DOHH2 (cell line): ENCODE measurements at regions not wholly inside any gene's neighbourhood (a gene's known extent, or its start where the extent isn't known, plus 50 kb on each side); places are given as distances from the start of the nearest gene placed in this dataset.

ENCODE experiments used
- H3F3A ChIP-seq: fragments of 200-600 bp; sonication (generic), shearing (Covaris generic); 2 replicates; pipeline ENCODE4 v1.6.0; 2016; ENCODE audit warnings: antibody characterized with exemption, mild to moderate bottlenecking; ENCODE audit not compliant: control insufficient read depth, insufficient read depth
- H3K27ac ChIP-seq: fragments of 200-600 bp; sonication (generic); 2 replicates; pipeline ENCODE4 v1.5.1; 2014; ENCODE audit warnings: low read depth, mild to moderate bottlenecking, low read length, moderate library complexity
- H3K27me3 ChIP-seq: fragments of 200-600 bp; sonication (generic); 2 replicates; pipeline ENCODE4 v1.6.1; 2014; ENCODE audit warnings: mild to moderate bottlenecking, low read length, mixed read lengths; ENCODE audit not compliant: control insufficient read depth
- H3K36me3 ChIP-seq: fragments of 200-600 bp; sonication (generic); 2 replicates; pipeline ENCODE4 v1.6.1; 2014; ENCODE audit warnings: mild to moderate bottlenecking, low read length, moderate library complexity, mixed read lengths; ENCODE audit not compliant: control insufficient read depth
- H3K4me1 ChIP-seq: fragments of 200-600 bp; sonication (generic); 2 replicates; pipeline ENCODE4 v1.6.1; 2014; ENCODE audit warnings: mild to moderate bottlenecking, low read length, mixed read lengths; ENCODE audit not compliant: control insufficient read depth
- H3K4me2 ChIP-seq: fragments of 200-600 bp; sonication (generic); 2 replicates; pipeline ENCODE4 v1.6.0; 2014; ENCODE audit warnings: mild to moderate bottlenecking, low read length, moderate library complexity
- H3K4me3 ChIP-seq: fragments of 200-600 bp; sonication (generic); 2 replicates; pipeline ENCODE4 v1.5.1; 2014; ENCODE audit warnings: mild to moderate bottlenecking, low read length, mixed read lengths
- H3K79me2 ChIP-seq: fragments of 200-600 bp; sonication (generic); 2 replicates; pipeline ENCODE4 v1.6.1; 2014; ENCODE audit warnings: mild to moderate bottlenecking, low read length, mixed read lengths; ENCODE audit not compliant: control insufficient read depth
- H3K9me2 ChIP-seq: fragments of 200-600 bp; sonication (generic); replicated peaks from 2 replicates; pipeline ENCODE4 v1.6.1; 2014; ENCODE audit warnings: mild to moderate bottlenecking, low read length, mixed read lengths; ENCODE audit not compliant: control insufficient read depth
- H3K9me3 ChIP-seq: fragments of 200-600 bp; sonication (generic); 2 replicates; pipeline ENCODE4 v1.6.1; 2014; ENCODE audit warnings: antibody characterized with exemption, low read length, mixed read lengths; ENCODE audit not compliant: control insufficient read depth, insufficient read depth
- H4K20me1 ChIP-seq: fragments of 200-600 bp; sonication (generic); 2 replicates; pipeline ENCODE4 v1.6.0; 2014; ENCODE audit warnings: low read depth, mild to moderate bottlenecking, antibody characterized with exemption, low read length, moderate library complexity; ENCODE audit not compliant: control insufficient read depth, insufficient read depth
- EZH2phosphoT487 ChIP-seq: fragments of 200-600 bp; sonication (generic); IDR thresholded peaks from 2 replicates; pipeline ENCODE4 v1.6.1; 2017; ENCODE audit warnings: borderline replicate concordance, mild to moderate bottlenecking, antibody characterized with exemption, low read length, moderate library complexity, mixed read lengths
- TF ChIP-seq, protein P1 (sequence below): fragments of 200-600 bp; sonication (generic); IDR thresholded peaks from one replicate; pipeline ENCODE4 v1.5.1; 2014; ENCODE audit warnings: antibody characterized with exemption, mild to moderate bottlenecking, low read depth, low read length; ENCODE audit not compliant: poor library complexity, severe bottlenecking

DNA sequence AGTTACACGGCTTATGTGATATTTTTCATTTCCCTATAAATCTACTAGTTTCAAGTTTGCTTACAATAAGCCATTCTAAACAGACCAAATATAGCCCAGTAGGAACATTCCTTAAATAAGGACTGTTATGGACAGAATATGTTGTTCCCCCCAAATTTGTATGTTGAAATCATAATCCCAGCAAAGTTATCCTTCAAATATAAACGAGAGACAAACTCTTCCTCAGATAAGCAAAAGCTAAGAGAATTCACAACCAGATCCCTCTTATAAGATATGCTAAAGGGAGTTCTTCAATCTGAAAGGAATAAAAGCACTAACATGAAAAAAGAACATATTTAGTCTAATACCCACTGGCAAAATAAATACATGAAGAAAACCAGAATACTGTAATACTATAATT, 795.5 kb upstream of the GJE1 start:
- H3K4me2 ChIP-seq = no peak overlapping the region
- H3K4me1 ChIP-seq = no peaks in the 10 kb centered on the region
- TF ChIP-seq, protein P1, sequence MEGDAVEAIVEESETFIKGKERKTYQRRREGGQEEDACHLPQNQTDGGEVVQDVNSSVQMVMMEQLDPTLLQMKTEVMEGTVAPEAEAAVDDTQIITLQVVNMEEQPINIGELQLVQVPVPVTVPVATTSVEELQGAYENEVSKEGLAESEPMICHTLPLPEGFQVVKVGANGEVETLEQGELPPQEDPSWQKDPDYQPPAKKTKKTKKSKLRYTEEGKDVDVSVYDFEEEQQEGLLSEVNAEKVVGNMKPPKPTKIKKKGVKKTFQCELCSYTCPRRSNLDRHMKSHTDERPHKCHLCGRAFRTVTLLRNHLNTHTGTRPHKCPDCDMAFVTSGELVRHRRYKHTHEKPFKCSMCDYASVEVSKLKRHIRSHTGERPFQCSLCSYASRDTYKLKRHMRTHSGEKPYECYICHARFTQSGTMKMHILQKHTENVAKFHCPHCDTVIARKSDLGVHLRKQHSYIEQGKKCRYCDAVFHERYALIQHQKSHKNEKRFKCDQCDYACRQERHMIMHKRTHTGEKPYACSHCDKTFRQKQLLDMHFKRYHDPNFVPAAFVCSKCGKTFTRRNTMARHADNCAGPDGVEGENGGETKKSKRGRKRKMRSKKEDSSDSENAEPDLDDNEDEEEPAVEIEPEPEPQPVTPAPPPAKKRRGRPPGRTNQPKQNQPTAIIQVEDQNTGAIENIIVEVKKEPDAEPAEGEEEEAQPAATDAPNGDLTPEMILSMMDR = no peak
- TF ChIP-seq EZH2phosphoT487 = no peak
- H3K27ac ChIP-seq = no peak overlapping the region
- no peaks in the 10 kb centered on the region for H3F3A ChIP-seq
- no peaks in the 10 kb centered on the region for H3K36me3 ChIP-seq
- H3K9me2 ChIP-seq = no peaks in the 10 kb centered on the region
- H3K4me3 ChIP-seq = no peak overlapping the region
- H3K9me3 ChIP-seq = no peaks in the 10 kb centered on the region
- H4K20me1 ChIP-seq = no peaks in the 10 kb centered on the region
- H3K79me2 ChIP-seq = no peaks in the 10 kb centered on the region
- H3K27me3 ChIP-seq = no peaks in the 10 kb centered on the region

DNA sequence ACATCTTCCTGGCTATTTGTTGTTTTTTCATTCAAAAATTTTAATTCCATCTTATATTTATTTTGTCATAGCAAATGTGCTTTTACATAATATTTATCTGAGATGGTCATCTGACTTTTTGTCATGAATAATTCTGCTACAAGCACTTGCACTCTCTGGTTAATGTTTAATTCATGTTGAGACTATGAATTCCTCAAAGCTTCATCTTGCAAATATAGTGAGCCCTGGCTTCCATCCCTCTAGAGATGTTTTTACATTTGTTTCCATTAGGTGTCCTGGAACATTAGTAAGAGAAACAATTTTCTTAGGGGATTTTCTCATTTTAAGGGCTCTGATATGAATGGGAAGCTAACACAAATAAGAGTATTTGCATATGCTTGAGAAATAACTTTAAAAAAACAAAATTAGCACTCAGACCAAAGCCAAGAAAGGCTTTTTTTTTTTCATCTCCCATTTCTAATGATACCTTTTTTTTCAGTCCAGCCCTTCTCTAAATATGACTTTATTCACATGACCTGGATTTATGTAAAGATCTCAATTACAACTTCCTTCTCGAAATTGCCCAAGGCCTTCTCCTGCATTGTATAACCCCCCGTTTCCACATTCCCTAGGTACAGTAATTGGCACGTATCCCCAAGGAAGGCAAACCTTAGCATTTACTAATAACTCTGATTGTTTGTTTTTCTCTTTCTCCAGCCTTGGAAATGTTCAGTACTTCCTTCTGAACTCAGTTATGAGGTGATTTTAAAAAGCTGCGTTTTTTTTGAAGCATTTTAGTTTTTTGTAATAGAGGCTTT, 797.0 kb upstream of the GJE1 start:
- Histone ChIP-seq H3K9me3 (no peaks in the 10 kb centered on the region), H3K4me2 (no peak overlapping the region), H3K27ac (no peak overlapping the region), H3K36me3 (no peaks in the 10 kb centered on the region), H3K4me3 (no peak overlapping the region), H3K79me2 (no peaks in the 10 kb centered on the region), H3F3A (no peaks in the 10 kb centered on the region), H3K4me1 (no peaks in the 10 kb centered on the region), H3K27me3 (no peaks in the 10 kb centered on the region), H4K20me1 (no peaks in the 10 kb centered on the region), H3K9me2 (no peaks in the 10 kb centered on the region)
- TF ChIP-seq, protein P1 = no peak
- TF ChIP-seq EZH2phosphoT487 = no peak

DNA sequence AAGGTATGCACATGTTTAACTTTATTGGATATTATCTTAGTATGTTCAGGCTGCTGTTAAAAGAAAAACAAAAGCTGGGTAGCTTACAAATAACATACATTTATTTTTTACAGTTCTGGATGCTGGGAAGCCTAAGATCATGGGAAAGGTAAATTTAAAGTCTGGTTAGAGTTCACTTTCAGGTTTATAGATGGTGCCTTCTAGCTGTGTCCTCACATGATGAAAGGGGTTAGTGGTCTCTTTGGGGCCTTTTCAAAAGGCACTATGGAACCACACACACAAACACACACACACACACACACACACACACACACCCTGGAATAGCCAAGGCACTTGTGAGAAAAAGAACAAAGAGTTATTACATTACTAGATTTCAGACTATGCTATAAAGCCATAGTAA, 805.8 kb upstream of the GJE1 start:
- Histone ChIP-seq H3F3A (no peaks in the 10 kb centered on the region), H3K79me2 (no peaks in the 10 kb centered on the region), H3K9me2 (no peaks in the 10 kb centered on the region), H3K4me2 (no peak overlapping the region), H3K4me1 (no peaks in the 10 kb centered on the region), H3K9me3 (no peaks in the 10 kb centered on the region), H3K27ac (no peak overlapping the region), H3K27me3 (no peaks in the 10 kb centered on the region), H4K20me1 (no peaks in the 10 kb centered on the region), H3K36me3 (no peaks in the 10 kb centered on the region), H3K4me3 (no peak overlapping the region)
- TF ChIP-seq EZH2phosphoT487 = no peak
- TF ChIP-seq, protein P1 = no peak
